B cell (primary cell): ENCODE measurements at regions not wholly inside any gene's neighbourhood (a gene's known extent, or its start where the extent isn't known, plus 50 kb on each side); places are given as distances from the start of the nearest gene placed in this dataset.

Experiments used
- ATAC-seq: fragments of 200-7000 bp; cut with Tn5 transposase; one replicate; pipeline ENCODE4 v1.10.0; 2021; ENCODE audit warnings: low read depth, mild to moderate bottlenecking, moderate number of reproducible peaks, moderate library complexity
- CTCF ChIA-PET: fragments of 350-600 bp; sonication (Branson Sonifier 250); formaldehyde crosslinking; loops from one replicate; lab custom pipeline; 2021; ENCODE audit warnings: antibody characterized with exemption, inconsistent platforms; lab: Charles Lee
- POLR2A ChIA-PET: fragments of 350-600 bp; sonication (Branson Sonifier 250); formaldehyde crosslinking; loops from one replicate; lab custom pipeline; 2021; ENCODE audit warnings: antibody characterized with exemption; lab: Charles Lee
- DNase-seq: peaks from one replicate; pipeline ENCODE4 v3.0.0; 2013
- H2AFZ ChIP-seq: 2 replicates; pipeline ENCODE4 v1.6.1; 2012; ENCODE audit warnings: mild to moderate bottlenecking, low read depth, low read length; ENCODE audit not compliant: insufficient read depth, poor library complexity, severe bottlenecking
- H3K27ac ChIP-seq, 2 donors: 1 replicate in 1 of 2; 2 replicates in 1 of 2; pipeline ENCODE4 v1.5.1; 2012 to 2013; ENCODE audit warnings: low read length in 2 of 2, mild to moderate bottlenecking in 2 of 2, moderate library complexity in 1 of 2
- H3K27me3 ChIP-seq, 4 experiments: fragments of 200-600 bp in 1 of 4; sonication (generic) in 1 of 4; replicated peaks in 1 of 4; 1 replicate in 2 of 4; 2 replicates in 2 of 4; pipeline versions ENCODE4 v1.6.1 to v1.7.0; 2013 to 2016; ENCODE audit warnings: low read length in 3 of 4, mild to moderate bottlenecking in 2 of 4, mixed read lengths in 1 of 4, moderate library complexity in 1 of 4; ENCODE audit not compliant: insufficient read depth in 4 of 4, control insufficient read depth in 3 of 4; ENCODE audit errors: control extremely low read depth in 1 of 4
- H3K36me3 ChIP-seq, 2 experiments: replicated peaks in 1 of 2; 1 replicate in 1 of 2; 2 replicates in 1 of 2; pipeline versions ENCODE4 v1.6.1 to v1.7.1; 2013; ENCODE audit warnings: low read length in 1 of 2; ENCODE audit not compliant: insufficient read depth in 2 of 2, control insufficient read depth in 1 of 2; ENCODE audit errors: control extremely low read depth in 1 of 2, extremely low read depth in 1 of 2
- H3K4me1 ChIP-seq, 2 donors: fragments of 200-600 bp in 1 of 2; sonication (generic) in 1 of 2; 1 replicate in 1 of 2; 2 replicates in 1 of 2; pipeline versions ENCODE4 v1.5.1 to v1.6.1; 2013 to 2017; ENCODE audit warnings: low read length in 2 of 2; ENCODE audit not compliant: control insufficient read depth in 2 of 2, insufficient read depth in 2 of 2
- H3K4me2 ChIP-seq: replicated peaks from 2 replicates; pipeline ENCODE3; 2012; ENCODE audit warnings: mild to moderate bottlenecking, low read depth, low read length; ENCODE audit not compliant: poor library complexity, severe bottlenecking
- H3K4me3 ChIP-seq, 5 experiments: fragments of 200-600 bp in 1 of 5; sonication (generic) in 1 of 5; 1 replicate in 3 of 5; 2 replicates in 2 of 5; pipeline versions ENCODE4 v1.5.1 to v1.7.0; 2011 to 2016; ENCODE audit warnings: low read length in 4 of 5, mild to moderate bottlenecking in 4 of 5, low read depth in 2 of 5, control low read depth in 1 of 5, moderate library complexity in 1 of 5; ENCODE audit not compliant: insufficient read depth in 1 of 5; ENCODE audit errors: control extremely low read depth in 1 of 5, extremely low read depth in 1 of 5
- H3K79me2 ChIP-seq: fragments of 200-600 bp; sonication (generic); one replicate; pipeline ENCODE4 v1.6.0; 2016; ENCODE audit warnings: low read length; ENCODE audit not compliant: control insufficient read depth, insufficient read depth
- H3K9ac ChIP-seq: fragments of 200-600 bp; sonication (generic); 2 replicates; pipeline ENCODE4 v1.6.1; 2017; ENCODE audit warnings: mild to moderate bottlenecking, low read length, moderate library complexity
- H3K9me3 ChIP-seq, 3 donors: one replicate each; pipeline versions ENCODE4 v1.6.1 to v1.7.1; 2013; ENCODE audit warnings: low read length in 2 of 3; ENCODE audit not compliant: control insufficient read depth in 2 of 3, insufficient read depth in 1 of 3; ENCODE audit errors: control extremely low read depth in 1 of 3
- H4K20me1 ChIP-seq: 2 replicates; pipeline ENCODE4 v1.6.0; 2012; ENCODE audit warnings: mild to moderate bottlenecking, low read length; ENCODE audit not compliant: insufficient read depth, control insufficient read depth, poor library complexity, severe bottlenecking
- H3K27ac Mint-ChIP-seq: one replicate; pipeline ENCODE4 v1.8.0; 2021; ENCODE audit warnings: mixed read lengths
- H3K27me3 Mint-ChIP-seq: one replicate; pipeline ENCODE4 v1.8.0; 2021; ENCODE audit warnings: mixed read lengths
- H3K4me1 Mint-ChIP-seq: one replicate; pipeline ENCODE4 v1.8.0; 2021; ENCODE audit warnings: mixed read lengths
- H3K4me3 Mint-ChIP-seq: one replicate; pipeline ENCODE4 v1.8.0; 2021; ENCODE audit warnings: mixed read lengths
- H3K9me3 Mint-ChIP-seq: one replicate; pipeline ENCODE4 v1.8.0; 2022; ENCODE audit warnings: mixed read lengths; ENCODE audit not compliant: insufficient read depth
- EZH2 ChIP-seq: IDR thresholded peaks from 2 replicates; pipeline ENCODE4 v1.6.1; 2012; ENCODE audit warnings: borderline replicate concordance, low read depth, mild to moderate bottlenecking, moderate library complexity, low read length; ENCODE audit not compliant: insufficient read depth, poor library complexity, severe bottlenecking
- WGBS: methylation state at CpG from one replicate; pipeline ENCODE4 v1.1.5; 2013; ENCODE audit warnings: missing lambda C conversion rate; ENCODE audit not compliant: insufficient coverage; 5-methylcytosine and 5-hydroxymethylcytosine counted together
- intact Hi-C: fragments of 100-400 bp; cut with micrococcal nuclease; formaldehyde crosslinking; loops from one replicate; pipeline ENCODE4 v1.10.0; 2022
- TF ChIP-seq, protein P1 (sequence below): fragments of 200-600 bp; IDR thresholded peaks from one replicate; pipeline ENCODE4 v1.8.0; 2022; ENCODE audit warnings: antibody characterized with exemption, mild to moderate bottlenecking

DNA sequence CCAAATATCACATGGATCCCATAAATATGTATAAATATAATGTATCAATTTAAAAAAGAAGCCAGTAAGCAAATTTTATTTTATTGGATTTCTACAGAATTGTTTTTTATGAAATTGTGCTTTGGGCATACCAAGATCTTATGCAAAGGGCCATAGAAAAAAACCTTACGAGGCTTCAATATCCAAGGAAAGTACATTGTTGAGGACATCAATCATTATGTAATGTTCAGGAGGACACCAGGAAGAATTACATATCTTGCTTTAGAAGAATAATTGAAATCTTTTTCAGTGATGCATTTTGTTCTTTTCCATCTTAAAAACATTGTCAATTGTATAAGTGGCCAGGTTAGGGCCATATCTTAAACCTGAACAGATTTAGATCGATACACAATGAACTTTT lies 187.8 kb upstream of the GAS1 start:
- TF ChIP-seq, protein P1, sequence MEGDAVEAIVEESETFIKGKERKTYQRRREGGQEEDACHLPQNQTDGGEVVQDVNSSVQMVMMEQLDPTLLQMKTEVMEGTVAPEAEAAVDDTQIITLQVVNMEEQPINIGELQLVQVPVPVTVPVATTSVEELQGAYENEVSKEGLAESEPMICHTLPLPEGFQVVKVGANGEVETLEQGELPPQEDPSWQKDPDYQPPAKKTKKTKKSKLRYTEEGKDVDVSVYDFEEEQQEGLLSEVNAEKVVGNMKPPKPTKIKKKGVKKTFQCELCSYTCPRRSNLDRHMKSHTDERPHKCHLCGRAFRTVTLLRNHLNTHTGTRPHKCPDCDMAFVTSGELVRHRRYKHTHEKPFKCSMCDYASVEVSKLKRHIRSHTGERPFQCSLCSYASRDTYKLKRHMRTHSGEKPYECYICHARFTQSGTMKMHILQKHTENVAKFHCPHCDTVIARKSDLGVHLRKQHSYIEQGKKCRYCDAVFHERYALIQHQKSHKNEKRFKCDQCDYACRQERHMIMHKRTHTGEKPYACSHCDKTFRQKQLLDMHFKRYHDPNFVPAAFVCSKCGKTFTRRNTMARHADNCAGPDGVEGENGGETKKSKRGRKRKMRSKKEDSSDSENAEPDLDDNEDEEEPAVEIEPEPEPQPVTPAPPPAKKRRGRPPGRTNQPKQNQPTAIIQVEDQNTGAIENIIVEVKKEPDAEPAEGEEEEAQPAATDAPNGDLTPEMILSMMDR: no peak
- TF ChIP-seq EZH2: no peak
- Histone ChIP-seq H3K79me2 (no peaks in the 10 kb centered on the region), H3K27ac (no peak overlapping the region), H3K4me1 (no peaks in the 10 kb centered on the region), H4K20me1 (no peaks in the 10 kb centered on the region), H3K27me3 (peaks cover 0 to 3% (median 0%) of the 10 kb centered on the region in 4 experiments), H3K4me2 (no peak overlapping the region), H3K4me3 (no peak overlapping the region), H3K9me3 (no peaks in the 10 kb centered on the region), H3K9ac (no peak overlapping the region), H2AFZ (no peak overlapping the region), H3K36me3 (no peaks in the 10 kb centered on the region)
- ChIA-PET CTCF (no interaction called here), POLR2A (no interaction called here)
- Mint-ChIP-seq H3K9me3 (no peaks in the 10 kb centered on the region), H3K4me1 (no peaks in the 10 kb centered on the region), H3K27ac (no peak overlapping the region), H3K4me3 (no peak overlapping the region), H3K27me3 (no peaks in the 10 kb centered on the region)
- no CpG with 5 or more reads among the region's 2 CpGs for WGBS
- intact Hi-C loops: no loop called here
- DNase-seq (no peak), ATAC-seq (no peak)

DNA sequence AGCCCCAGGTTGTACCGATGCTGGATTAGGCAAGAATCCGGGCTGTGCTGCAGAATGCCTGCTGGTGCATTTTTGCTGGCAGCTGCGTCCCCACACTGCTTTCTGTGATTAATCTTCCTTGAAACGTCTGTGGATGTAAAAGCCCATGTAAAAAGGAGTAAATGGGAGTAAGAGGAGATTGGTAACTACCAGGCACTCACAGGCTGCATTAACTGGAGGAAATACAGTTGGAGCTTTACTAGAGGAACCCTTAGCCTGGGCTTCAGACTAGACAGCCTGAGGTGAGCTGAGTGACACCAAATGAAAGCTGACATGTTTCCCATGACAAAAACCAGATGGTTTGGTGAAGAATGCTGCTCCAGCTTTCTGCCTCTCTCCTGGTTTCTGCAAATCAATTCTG lies 190.4 kb upstream of the GAS1 start:
- H3K4me1 ChIP-seq: no peaks in the 10 kb centered on the region
- H3K27ac ChIP-seq: no peak overlapping the region
- no peaks in the 10 kb centered on the region for H3K9me3 ChIP-seq
- H3K36me3 ChIP-seq: no peaks in the 10 kb centered on the region
- ChIA-PET CTCF (no interaction called here), POLR2A (no interaction called here)
- intact Hi-C loops: no loop called here
- H3K4me3 ChIP-seq: no peak overlapping the region
- TF ChIP-seq EZH2: no peak
- TF ChIP-seq, protein P1: no peak
- no peaks in the 10 kb centered on the region for H3K9me3 Mint-ChIP-seq
- ATAC-seq (no peak), DNase-seq (no peak)
- H3K79me2 ChIP-seq: no peaks in the 10 kb centered on the region
- H4K20me1 ChIP-seq: no peaks in the 10 kb centered on the region
- H3K4me1 Mint-ChIP-seq: no peaks in the 10 kb centered on the region
- no peak overlapping the region for H2AFZ ChIP-seq
- H3K27me3 Mint-ChIP-seq: no peaks in the 10 kb centered on the region
- no peak overlapping the region for H3K9ac ChIP-seq
- WGBS: 76% methylated on average over 4 of the region's 4 CpGs
- no peaks in the 10 kb centered on the region for H3K27me3 ChIP-seq
- no peak overlapping the region for H3K4me2 ChIP-seq
- H3K4me3 Mint-ChIP-seq: no peak overlapping the region
- H3K27ac Mint-ChIP-seq: no peak overlapping the region
